Neural progenitor cell (in vitro differentiated cells): ENCODE measurements at regions not wholly inside any gene's neighbourhood (a gene's known extent, or its start where the extent isn't known, plus 50 kb on each side); places are given as distances from the start of the nearest gene placed in this dataset.

ENCODE experiments used
- DNase-seq: peaks from one replicate; pipeline ENCODE4 v3.0.0-alpha.2; 2016; ENCODE audit warnings: low spot score
- H2AFZ ChIP-seq: fragments of 200-600 bp; sonication (generic); replicated peaks from 2 replicates; pipeline ENCODE4 v1.6.1; 2016; ENCODE audit warnings: antibody characterized with exemption
- H3F3A ChIP-seq: fragments of 200-600 bp; sonication (generic); 2 replicates; pipeline ENCODE4 v1.6.1; 2016; ENCODE audit warnings: antibody characterized with exemption, low read depth
- H3K27ac ChIP-seq: fragments of 200-600 bp; sonication (generic); 2 replicates; pipeline ENCODE4 v1.5.1; 2016; ENCODE audit warnings: mild to moderate bottlenecking
- H3K27me3 ChIP-seq: fragments of 200-600 bp; sonication (generic); 2 replicates; pipeline ENCODE4 v1.6.1; 2016; ENCODE audit warnings: mild to moderate bottlenecking, moderate library complexity
- H3K36me3 ChIP-seq: fragments of 200-600 bp; sonication (generic); 2 replicates; pipeline ENCODE4 v1.5.1; 2016
- H3K4me1 ChIP-seq: fragments of 200-600 bp; sonication (generic); 2 replicates; pipeline ENCODE4 v1.6.1; 2016; ENCODE audit warnings: mixed run types
- H3K4me2 ChIP-seq: fragments of 200-600 bp; sonication (generic); 2 replicates; pipeline ENCODE4 v1.6.1; 2016
- H3K4me3 ChIP-seq: fragments of 200-600 bp; sonication (generic); 2 replicates; pipeline ENCODE4 v1.5.1; 2016
- H3K79me2 ChIP-seq: fragments of 200-600 bp; sonication (generic); 2 replicates; pipeline ENCODE4 v1.6.1; 2016; ENCODE audit warnings: low read depth
- H3K9ac ChIP-seq: fragments of 200-600 bp; sonication (generic); 2 replicates; pipeline ENCODE4 v1.6.1; 2016
- H3K9me3 ChIP-seq: fragments of 200-600 bp; sonication (generic); 2 replicates; pipeline ENCODE4 v1.5.1; 2016; ENCODE audit warnings: low read depth
- H4K20me1 ChIP-seq: fragments of 200-600 bp; sonication (generic); 2 replicates; pipeline ENCODE4 v1.6.1; 2016; ENCODE audit warnings: low read depth
- H3K27ac Mint-ChIP-seq: 3 replicates; pipeline ENCODE4 v1.8.0; 2021; ENCODE audit warnings: mixed read lengths
- H3K27me3 Mint-ChIP-seq: 2 replicates; pipeline ENCODE4 v1.8.0; 2022; ENCODE audit warnings: low read depth, mild to moderate bottlenecking, inconsistent platforms, moderate library complexity, mixed read lengths; ENCODE audit not compliant: insufficient read depth
- H3K36me3 Mint-ChIP-seq: 3 replicates; pipeline ENCODE4 v1.8.0; 2021; ENCODE audit warnings: mixed read lengths
- H3K4me1 Mint-ChIP-seq: 3 replicates; pipeline ENCODE4 v1.8.0; 2021; ENCODE audit warnings: mixed read lengths
- H3K4me3 Mint-ChIP-seq: 3 replicates; pipeline ENCODE4 v1.8.0; 2021; ENCODE audit warnings: mild to moderate bottlenecking, moderate library complexity, mixed read lengths
- H3K9me3 Mint-ChIP-seq: 3 replicates; pipeline ENCODE4 v1.8.0; 2020; ENCODE audit warnings: mixed read lengths
- CTCF ChIP-seq: fragments of 200-600 bp; sonication (generic); IDR thresholded peaks from 2 replicates; pipeline ENCODE4 v1.5.1; 2017; ENCODE audit warnings: antibody characterized with exemption, mild to moderate bottlenecking
- EZH2 ChIP-seq: fragments of 200-600 bp; sonication (generic); IDR thresholded peaks from 2 replicates; pipeline ENCODE4 v1.6.1; 2017; ENCODE audit warnings: antibody characterized with exemption, mild to moderate bottlenecking, moderate library complexity
- EZH2phosphoT487 ChIP-seq: fragments of 200-600 bp; sonication (generic); IDR thresholded peaks from 2 replicates; pipeline ENCODE4 v1.6.1; 2017; ENCODE audit warnings: antibody characterized with exemption

- H3K4me3 ChIP-seq = no peak overlapping the region
- H4K20me1 ChIP-seq = no peaks in the 10 kb centered on the region
- no peak for DNase-seq
- Mint-ChIP-seq H3K9me3 (no peaks in the 10 kb centered on the region), H3K4me3 (no peak overlapping the region), H3K36me3 (no peaks in the 10 kb centered on the region), H3K27me3 (no peaks in the 10 kb centered on the region), H3K4me1 (no peaks in the 10 kb centered on the region), H3K27ac (no peak overlapping the region)
- H3K36me3 ChIP-seq = no peaks in the 10 kb centered on the region
- no peaks in the 10 kb centered on the region for H3F3A ChIP-seq
- H3K4me2 ChIP-seq = no peak overlapping the region
- no peak overlapping the region for H3K27ac ChIP-seq
- no peaks in the 10 kb centered on the region for H3K27me3 ChIP-seq
- H3K79me2 ChIP-seq = no peaks in the 10 kb centered on the region
- H3K4me1 ChIP-seq = no peaks in the 10 kb centered on the region
- H2AFZ ChIP-seq = no peak overlapping the region
- TF ChIP-seq CTCF (no peak), EZH2phosphoT487 (no peak), EZH2 (no peak)
- no peaks in the 10 kb centered on the region for H3K9me3 ChIP-seq
- no peak overlapping the region for H3K9ac ChIP-seq
Observed at GRCh38 chrX:95878874-95879273, 805.8 kb upstream of the DIAPH2 start.

GRCh38 chrX:95884186-95884585 is 800.5 kb upstream of the DIAPH2 start:
- H3K4me2 ChIP-seq = no peak overlapping the region
- no peaks in the 10 kb centered on the region for H4K20me1 ChIP-seq
- H3K79me2 ChIP-seq = no peaks in the 10 kb centered on the region
- H2AFZ ChIP-seq = no peak overlapping the region
- Mint-ChIP-seq H3K4me3 (no peak overlapping the region), H3K36me3 (no peaks in the 10 kb centered on the region), H3K4me1 (no peaks in the 10 kb centered on the region), H3K9me3 (no peaks in the 10 kb centered on the region), H3K27me3 (no peaks in the 10 kb centered on the region), H3K27ac (no peak overlapping the region)
- no peak overlapping the region for H3K27ac ChIP-seq
- no peaks in the 10 kb centered on the region for H3K9me3 ChIP-seq
- H3K27me3 ChIP-seq = no peaks in the 10 kb centered on the region
- no peaks in the 10 kb centered on the region for H3K4me1 ChIP-seq
- H3K9ac ChIP-seq = no peak overlapping the region
- no peak for DNase-seq
- no peak overlapping the region for H3K4me3 ChIP-seq
- H3K36me3 ChIP-seq = no peaks in the 10 kb centered on the region
- no peak for TF ChIP-seq EZH2phosphoT487
- no peak for TF ChIP-seq CTCF
- no peaks in the 10 kb centered on the region for H3F3A ChIP-seq

DNA sequence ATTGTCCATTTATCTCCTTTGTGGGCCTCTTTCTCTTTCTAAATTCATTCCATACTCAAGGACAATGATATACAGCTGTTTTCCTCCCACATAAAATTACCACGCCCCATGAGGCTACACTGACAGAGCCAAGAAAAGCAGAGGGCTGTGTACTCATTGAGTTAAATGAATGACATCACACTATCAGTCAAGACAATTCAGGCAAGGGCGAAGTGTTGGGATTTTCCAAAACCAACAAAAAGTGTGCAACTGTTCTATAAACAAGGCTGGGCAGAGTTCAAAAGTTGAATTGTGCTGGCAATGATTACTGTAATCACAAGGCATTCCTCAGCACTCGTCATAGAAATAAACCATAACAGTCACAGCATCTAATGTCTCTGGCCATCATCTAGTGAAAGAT is 799.6 kb upstream of the DIAPH2 start:
- H3K9me3 Mint-ChIP-seq = no peaks in the 10 kb centered on the region
- H3F3A ChIP-seq = no peaks in the 10 kb centered on the region
- no peak overlapping the region for H3K4me3 ChIP-seq
- no peaks in the 10 kb centered on the region for H3K36me3 Mint-ChIP-seq
- H3K4me3 Mint-ChIP-seq = no peak overlapping the region
- no peaks in the 10 kb centered on the region for H3K27me3 ChIP-seq
- H3K9me3 ChIP-seq = no peaks in the 10 kb centered on the region
- H3K79me2 ChIP-seq = no peaks in the 10 kb centered on the region
- H3K36me3 ChIP-seq = no peaks in the 10 kb centered on the region
- no peak for TF ChIP-seq EZH2phosphoT487
- no peak for TF ChIP-seq CTCF
- no peak for TF ChIP-seq EZH2
- H3K4me2 ChIP-seq = no peak overlapping the region
- no peak overlapping the region for H3K9ac ChIP-seq
- DNase-seq = no peak
- no peaks in the 10 kb centered on the region for H4K20me1 ChIP-seq
- no peaks in the 10 kb centered on the region for H3K4me1 Mint-ChIP-seq
- H3K27me3 Mint-ChIP-seq = no peaks in the 10 kb centered on the region
- H3K4me1 ChIP-seq = no peaks in the 10 kb centered on the region
- no peak overlapping the region for H2AFZ ChIP-seq
- no peak overlapping the region for H3K27ac ChIP-seq
- H3K27ac Mint-ChIP-seq = no peak overlapping the region

- H3K4me3 Mint-ChIP-seq = no peak overlapping the region
- no peaks in the 10 kb centered on the region for H3F3A ChIP-seq
- no peaks in the 10 kb centered on the region for H3K36me3 Mint-ChIP-seq
- H3K9me3 Mint-ChIP-seq = no peaks in the 10 kb centered on the region
- no peaks in the 10 kb centered on the region for H3K36me3 ChIP-seq
- no peaks in the 10 kb centered on the region for H3K27me3 ChIP-seq
- H3K79me2 ChIP-seq = no peaks in the 10 kb centered on the region
- no peak overlapping the region for H3K27ac ChIP-seq
- H3K9me3 ChIP-seq = no peaks in the 10 kb centered on the region
- H3K27ac Mint-ChIP-seq = no peak overlapping the region
- H2AFZ ChIP-seq = no peak overlapping the region
- H3K4me1 ChIP-seq = no peaks in the 10 kb centered on the region
- H3K4me1 Mint-ChIP-seq = no peaks in the 10 kb centered on the region
- H3K9ac ChIP-seq = no peak overlapping the region
- H3K27me3 Mint-ChIP-seq = no peaks in the 10 kb centered on the region
- no peak for DNase-seq
- no peaks in the 10 kb centered on the region for H4K20me1 ChIP-seq
- TF ChIP-seq EZH2phosphoT487 (no peak), CTCF (no peak), EZH2 (no peak)
- no peak overlapping the region for H3K4me3 ChIP-seq
- no peak overlapping the region for H3K4me2 ChIP-seq
Observed at GRCh38 chrX:95889279-95889678, 795.4 kb upstream of the DIAPH2 start.
